Upper lobe of left lung (tissue), 6 donors: ENCODE measurements at regions not wholly inside any gene's neighbourhood (a gene's known extent, or its start where the extent isn't known, plus 50 kb on each side); places are given as distances from the start of the nearest gene placed in this dataset.

ENCODE experiments used
- ATAC-seq, 2 donors: fragments of 200-7000 bp; cut with Tn5 transposase; one replicate each; pipeline ENCODE4 v1.9.1; 2022; ENCODE audit warnings: mild to moderate bottlenecking in 2 of 2, moderate library complexity in 2 of 2; ENCODE audit not compliant: low FRiP score in 2 of 2
- DNase-seq, 2 donors: peaks; one replicate each; pipeline ENCODE4 v3.0.0-alpha.2; 2019 to 2020
- H3K27ac ChIP-seq, 4 donors: fragments of 200-600 bp; sonication (generic); one replicate each; pipeline ENCODE4 v1.5.1; 2016 to 2019
- H3K27me3 ChIP-seq, 4 donors: fragments of 200-600 bp; sonication (generic); one replicate each; pipeline ENCODE4 v1.5.1; 2017 to 2019
- H3K36me3 ChIP-seq, 4 donors: fragments of 200-600 bp; sonication (generic); one replicate each; pipeline ENCODE4 v1.5.1; 2016 to 2019
- H3K4me1 ChIP-seq, 4 donors: fragments of 200-600 bp; sonication (generic); one replicate each; pipeline ENCODE4 v1.5.1; 2018 to 2019
- H3K4me3 ChIP-seq, 4 donors: fragments of 200-600 bp; sonication (generic); one replicate each; pipeline ENCODE4 v1.5.1; 2017 to 2019; ENCODE audit warnings: mild to moderate bottlenecking in 2 of 4, moderate library complexity in 1 of 4
- H3K9me3 ChIP-seq, 4 donors: fragments of 200-600 bp; sonication (generic); one replicate each; pipeline ENCODE4 v1.5.1; 2018 to 2019
- EP300 ChIP-seq, 4 donors: sonication (generic); formaldehyde crosslinking; IDR thresholded peaks; one replicate each; pipeline ENCODE4 v1.5.1; 2017; ENCODE audit warnings: antibody characterized with exemption in 4 of 4, control low read depth in 2 of 4
- POLR2A ChIP-seq, 4 donors: fragments of 450-650 bp; IDR thresholded peaks; one replicate each; pipeline ENCODE4 v1.5.1; 2016 to 2017; ENCODE audit warnings: antibody characterized with exemption in 4 of 4, mild to moderate bottlenecking in 2 of 4
- POLR2AphosphoS5 ChIP-seq, 2 donors: sonication (generic); formaldehyde crosslinking; IDR thresholded peaks; one replicate each; pipeline ENCODE4 v1.5.1; 2017; ENCODE audit warnings: antibody characterized with exemption in 2 of 2
- WGBS, 2 donors: methylation state at CpG; one replicate each; pipeline ENCODE4 v1.1.5; 2017 to 2018; 5-methylcytosine and 5-hydroxymethylcytosine counted together
- TF ChIP-seq, protein P1 (sequence below), 6 experiments: fragments of 450-650 bp in 4 of 6; fragments of 200-600 bp in 2 of 6; sonication (generic) in 2 of 6; IDR thresholded peaks; one replicate each; pipeline ENCODE4 v1.5.1; 2016 to 2019; ENCODE audit warnings: antibody characterized with exemption in 6 of 6
- donor health status: DM: no; HTN: no; CAD: no; lungs with moderate emphysema.
- donor health status: DM: no; HTN: yes; CAD: no; lungs with severe emphysema.

DNA sequence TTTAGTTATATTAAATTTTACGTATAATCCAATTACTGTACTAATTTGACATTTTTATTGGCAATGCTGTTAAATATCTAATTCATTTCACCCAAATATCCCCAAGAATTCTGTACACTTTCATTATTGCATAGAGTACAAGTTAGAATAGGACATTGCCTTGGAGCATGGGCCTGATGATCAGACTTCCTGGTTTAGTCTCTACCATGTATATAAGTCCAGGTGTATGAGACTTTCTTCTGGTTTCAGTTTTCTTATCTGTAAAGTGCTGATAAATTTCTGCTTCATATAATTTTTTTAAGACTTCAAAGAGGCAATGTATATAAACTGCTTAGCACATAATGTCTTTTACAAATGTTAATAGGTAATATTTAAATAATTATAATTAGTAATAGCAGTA lies 179.4 kb downstream of the KLF12 start:
- 86 to 100% methylated on average over 1 of the region's 1 CpG for WGBS, 2 donors
- no peak for ATAC-seq

DNA sequence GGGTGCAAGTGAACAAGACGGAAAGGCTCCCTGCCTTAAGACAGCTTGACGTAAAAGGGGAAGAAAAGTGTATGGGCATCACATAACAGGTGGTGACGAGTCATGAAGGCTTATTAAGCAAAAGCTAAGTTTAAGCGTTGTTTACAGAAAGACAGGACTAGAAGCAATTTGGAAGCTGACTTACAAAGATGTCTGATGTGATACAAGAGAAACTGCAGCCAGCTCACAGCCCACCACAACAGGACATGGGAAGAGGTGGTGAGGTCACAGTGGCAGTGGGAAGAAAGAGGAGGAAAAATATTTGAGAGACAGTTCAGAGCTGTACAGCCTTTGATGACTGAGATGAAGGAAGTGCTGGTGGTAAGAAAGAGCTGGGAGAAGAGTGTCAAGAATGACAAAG lies 181.6 kb downstream of the KLF12 start:
- H3K36me3 ChIP-seq, result no peaks in the 10 kb centered on the region
- peaks cover 0 to 2% (median 0%) of the 10 kb centered on the region in 4 donors for H3K4me1 ChIP-seq
- no peak overlapping the region for H3K27ac ChIP-seq
- H3K27me3 ChIP-seq, result no peaks in the 10 kb centered on the region
- DNase-seq (no peak), ATAC-seq (no peak)
- H3K4me3 ChIP-seq, result no peak overlapping the region
- 81 to 91% methylated on average over 4 of the region's 4 CpGs for WGBS, 2 donors
- TF ChIP-seq, protein P1, sequence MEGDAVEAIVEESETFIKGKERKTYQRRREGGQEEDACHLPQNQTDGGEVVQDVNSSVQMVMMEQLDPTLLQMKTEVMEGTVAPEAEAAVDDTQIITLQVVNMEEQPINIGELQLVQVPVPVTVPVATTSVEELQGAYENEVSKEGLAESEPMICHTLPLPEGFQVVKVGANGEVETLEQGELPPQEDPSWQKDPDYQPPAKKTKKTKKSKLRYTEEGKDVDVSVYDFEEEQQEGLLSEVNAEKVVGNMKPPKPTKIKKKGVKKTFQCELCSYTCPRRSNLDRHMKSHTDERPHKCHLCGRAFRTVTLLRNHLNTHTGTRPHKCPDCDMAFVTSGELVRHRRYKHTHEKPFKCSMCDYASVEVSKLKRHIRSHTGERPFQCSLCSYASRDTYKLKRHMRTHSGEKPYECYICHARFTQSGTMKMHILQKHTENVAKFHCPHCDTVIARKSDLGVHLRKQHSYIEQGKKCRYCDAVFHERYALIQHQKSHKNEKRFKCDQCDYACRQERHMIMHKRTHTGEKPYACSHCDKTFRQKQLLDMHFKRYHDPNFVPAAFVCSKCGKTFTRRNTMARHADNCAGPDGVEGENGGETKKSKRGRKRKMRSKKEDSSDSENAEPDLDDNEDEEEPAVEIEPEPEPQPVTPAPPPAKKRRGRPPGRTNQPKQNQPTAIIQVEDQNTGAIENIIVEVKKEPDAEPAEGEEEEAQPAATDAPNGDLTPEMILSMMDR (IDR thresholded peaks at IDR 0.05), result no peak
- TF ChIP-seq POLR2AphosphoS5 (IDR thresholded peaks at IDR 0.05) (no peak), POLR2A (IDR thresholded peaks at IDR 0.05) (no peak), EP300 (IDR thresholded peaks at IDR 0.05) (no peak)
- H3K9me3 ChIP-seq, result no peaks in the 10 kb centered on the region

More for the DNA sequence above, 179.4 kb downstream of the KLF12 start:
- H3K27me3 ChIP-seq, result no peaks in the 10 kb centered on the region
- no peaks in the 10 kb centered on the region for H3K36me3 ChIP-seq
- no peak overlapping the region for H3K27ac ChIP-seq
- H3K4me1 ChIP-seq, result peaks cover 0 to 2% (median 0%) of the 10 kb centered on the region in 4 donors
- TF ChIP-seq, protein P1 (IDR thresholded peaks at IDR 0.05), result no peak
- TF ChIP-seq EP300 (IDR thresholded peaks at IDR 0.05) (no peak), POLR2A (IDR thresholded peaks at IDR 0.05) (no peak), POLR2AphosphoS5 (IDR thresholded peaks at IDR 0.05) (no peak)
- H3K9me3 ChIP-seq, result no peaks in the 10 kb centered on the region
- no peak for DNase-seq
- no peak overlapping the region for H3K4me3 ChIP-seq

DNA sequence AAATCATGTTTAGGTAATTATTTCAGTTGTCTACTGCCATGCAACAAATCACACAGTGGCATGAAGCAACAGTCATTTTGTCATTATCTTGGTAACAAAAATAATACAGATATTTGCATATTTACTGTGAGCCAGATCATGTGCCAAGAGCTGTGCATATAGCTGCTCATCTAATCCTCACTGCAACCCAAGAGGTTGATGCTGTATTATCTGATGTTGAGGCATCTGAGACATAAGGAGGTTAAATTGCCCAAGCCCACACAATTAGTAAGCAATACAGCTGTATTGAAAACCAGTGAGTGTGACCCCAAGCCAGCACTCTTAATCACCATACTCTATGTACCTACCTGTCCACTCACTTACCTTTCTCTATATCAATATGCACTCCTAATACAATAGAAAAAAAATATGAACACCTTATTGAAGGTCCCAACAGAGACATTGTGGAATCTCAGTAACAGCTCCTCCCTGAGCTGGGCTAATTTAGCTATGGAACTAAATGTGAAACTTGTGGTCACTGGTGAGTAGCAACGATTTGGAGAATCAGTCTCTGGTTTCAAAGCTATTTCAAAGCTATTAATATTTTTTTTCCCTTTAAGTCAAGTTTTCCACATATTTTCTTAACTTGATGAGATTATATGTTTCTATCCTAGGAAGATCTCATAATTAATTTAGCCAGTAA lies 185.2 kb downstream of the KLF12 start:
- no peak overlapping the region for H3K27ac ChIP-seq
- peaks cover 0 to 2% (median under 1%) of the 10 kb centered on the region in 4 donors for H3K4me1 ChIP-seq
- TF ChIP-seq, protein P1 (IDR thresholded peaks at IDR 0.05), result no peak
- TF ChIP-seq POLR2A (IDR thresholded peaks at IDR 0.05), result no peak
- TF ChIP-seq EP300 (IDR thresholded peaks at IDR 0.05), result no peak
- no peak for TF ChIP-seq POLR2AphosphoS5 (IDR thresholded peaks at IDR 0.05)
- no peak overlapping the region for H3K4me3 ChIP-seq
- no peaks in the 10 kb centered on the region for H3K36me3 ChIP-seq
- H3K27me3 ChIP-seq, result no peaks in the 10 kb centered on the region
- 71 to 79% methylated on average over 1 of the region's 1 CpG for WGBS, 2 donors
- ATAC-seq, result no peak
- H3K9me3 ChIP-seq, result no peaks in the 10 kb centered on the region
- DNase-seq, result no peak

DNA sequence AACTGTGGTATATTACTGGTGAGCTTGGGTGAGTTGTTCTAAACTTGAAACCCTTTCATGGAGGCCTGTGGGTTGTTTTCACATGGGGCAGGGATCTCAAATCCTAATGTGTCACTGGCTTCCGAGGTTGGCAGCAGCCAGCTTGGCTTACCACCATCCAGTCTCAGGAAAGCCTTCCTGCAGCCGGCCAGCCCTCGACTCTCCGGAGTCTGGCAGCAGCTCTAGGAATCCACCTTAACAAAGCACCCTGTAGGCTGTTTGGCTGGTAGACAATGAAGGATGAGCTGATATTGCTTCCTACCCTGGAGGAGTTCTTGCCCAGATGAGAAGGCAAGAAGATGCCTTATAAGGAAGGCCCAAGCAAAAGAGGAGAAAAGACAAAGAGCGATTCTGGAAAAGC lies 188.3 kb downstream of the KLF12 start:
- TF ChIP-seq POLR2AphosphoS5 (IDR thresholded peaks at IDR 0.05) (no peak), EP300 (IDR thresholded peaks at IDR 0.05) (no peak), POLR2A (IDR thresholded peaks at IDR 0.05) (no peak)
- TF ChIP-seq, protein P1 (IDR thresholded peaks at IDR 0.05), result no peak
- H3K9me3 ChIP-seq, result no peaks in the 10 kb centered on the region
- no peak overlapping the region for H3K27ac ChIP-seq
- H3K36me3 ChIP-seq, result no peaks in the 10 kb centered on the region
- H3K27me3 ChIP-seq, result no peaks in the 10 kb centered on the region
- H3K4me3 ChIP-seq, result no peak overlapping the region
- ATAC-seq, result peak in 1 of 2 donors; percentile 14
- 75 to 87% methylated on average over 5 of the region's 5 CpGs for WGBS, 2 donors
- DNase-seq, result no peak
- peaks cover 0 to 3% (median 1%) of the 10 kb centered on the region in 4 donors for H3K4me1 ChIP-seq

DNA sequence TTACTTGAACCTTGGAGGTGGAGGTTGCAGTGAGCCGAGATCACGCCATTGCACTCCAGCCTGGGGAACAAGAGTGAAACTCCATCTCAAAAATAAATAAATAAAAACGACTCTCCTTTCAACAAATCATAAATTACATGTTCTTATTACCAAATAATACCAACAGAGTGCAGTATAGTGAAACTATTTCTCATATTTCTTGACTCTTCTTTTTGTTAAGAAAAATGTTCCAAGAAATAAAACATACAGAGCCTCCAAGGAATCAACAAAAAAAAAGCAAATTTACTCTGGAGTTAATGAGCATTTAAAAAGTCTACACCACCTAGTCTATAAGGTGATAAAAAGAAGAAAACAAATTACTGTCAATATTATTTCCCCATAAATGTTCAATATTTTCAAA lies 188.8 kb downstream of the KLF12 start:
- 58 to 61% methylated on average over 3 of the region's 3 CpGs for WGBS, 2 donors
- DNase-seq (no peak), ATAC-seq (peak in 1 of 2 donors; percentile 50)

More for the DNA sequence above, 188.8 kb downstream of the KLF12 start:
- peaks cover 0 to 3% (median 1%) of the 10 kb centered on the region in 4 donors for H3K4me1 ChIP-seq
- no peaks in the 10 kb centered on the region for H3K36me3 ChIP-seq
- no peaks in the 10 kb centered on the region for H3K9me3 ChIP-seq
- no peak overlapping the region for H3K4me3 ChIP-seq
- no peaks in the 10 kb centered on the region for H3K27me3 ChIP-seq
- no peak overlapping the region for H3K27ac ChIP-seq
- TF ChIP-seq POLR2AphosphoS5 (IDR thresholded peaks at IDR 0.05) (no peak), POLR2A (IDR thresholded peaks at IDR 0.05) (no peak), EP300 (IDR thresholded peaks at IDR 0.05) (no peak)
- TF ChIP-seq, protein P1 (IDR thresholded peaks at IDR 0.05), result no peak
